SU-DHL-6 (cell line): ENCODE measurements at regions not wholly inside any gene's neighbourhood (a gene's known extent, or its start where the extent isn't known, plus 50 kb on each side); places are given as distances from the start of the nearest gene placed in this dataset.

Source experiments
- H2AFZ ChIP-seq: fragments of 200-600 bp; sonication (generic); 2 replicates; pipeline ENCODE4 v1.6.1; 2014; ENCODE audit warnings: low read depth, mild to moderate bottlenecking, moderate library complexity, mixed read lengths, antibody characterized with exemption, low read length; ENCODE audit not compliant: severe bottlenecking
- H3F3A ChIP-seq: fragments of 200-600 bp; shearing (Covaris generic); 2 replicates; pipeline ENCODE4 v1.6.0; 2016; ENCODE audit warnings: antibody characterized with exemption, mild to moderate bottlenecking; ENCODE audit not compliant: insufficient read depth
- H3K27ac ChIP-seq: fragments of 200-600 bp; sonication (generic); 2 replicates; pipeline ENCODE4 v1.5.1; 2016; ENCODE audit warnings: low read depth, mild to moderate bottlenecking, low read length, moderate library complexity, mixed read lengths
- H3K27me3 ChIP-seq: fragments of 200-600 bp; sonication (generic), shearing (Covaris generic); 2 replicates; pipeline ENCODE4 v1.6.0; 2014; ENCODE audit warnings: mild to moderate bottlenecking, low read length
- H3K36me3 ChIP-seq: fragments of 200-600 bp; sonication (generic); 2 replicates; pipeline ENCODE4 v1.6.1; 2014; ENCODE audit warnings: mild to moderate bottlenecking, low read length, mixed read lengths
- H3K4me2 ChIP-seq: fragments of 300-600, 200-600 bp; shearing (Covaris generic), sonication (generic); 2 replicates; pipeline ENCODE4 v1.6.0; 2014; ENCODE audit warnings: low read length, low read depth, mild to moderate bottlenecking; ENCODE audit not compliant: poor library complexity, severe bottlenecking
- H3K4me3 ChIP-seq: fragments of 200-600 bp; sonication (generic); 2 replicates; pipeline ENCODE4 v1.5.1; 2014; ENCODE audit warnings: antibody characterized with exemption, low read length, mild to moderate bottlenecking, mixed read lengths; ENCODE audit not compliant: insufficient read depth, poor library complexity, severe bottlenecking
- H3K79me2 ChIP-seq: fragments of 200-600 bp; sonication (generic); 2 replicates; pipeline ENCODE4 v1.6.1; 2014; ENCODE audit warnings: mild to moderate bottlenecking, low read length, moderate library complexity; ENCODE audit not compliant: insufficient read depth
- H3K9ac ChIP-seq: fragments of 200-600 bp; sonication (generic); 2 replicates; pipeline ENCODE4 v1.7.0; 2014; ENCODE audit warnings: mild to moderate bottlenecking, low read length
- H3K9me2 ChIP-seq: fragments of 200-600 bp; sonication (generic); replicated peaks from 2 replicates; pipeline ENCODE4 v1.6.1; 2014; ENCODE audit warnings: low read length; ENCODE audit not compliant: insufficient read depth
- H3K9me3 ChIP-seq: fragments of 200-600 bp; sonication (generic); 2 replicates; pipeline ENCODE4 v1.6.1; 2014; ENCODE audit warnings: low read length, mixed read lengths; ENCODE audit not compliant: insufficient read depth
- H4K20me1 ChIP-seq: fragments of 200-600 bp; sonication (generic); 2 replicates; pipeline ENCODE4 v1.6.1; 2014; ENCODE audit warnings: low read depth, mild to moderate bottlenecking, antibody characterized with exemption, low read length, moderate library complexity, mixed read lengths
- CTCF ChIP-seq: fragments of 200-600 bp; sonication (generic); IDR thresholded peaks from one replicate; pipeline ENCODE4 v1.5.1; 2017; ENCODE audit warnings: antibody characterized with exemption, mild to moderate bottlenecking, low read length, moderate library complexity; ENCODE audit not compliant: insufficient read depth, poor library complexity, severe bottlenecking
- EZH2phosphoT487 ChIP-seq: fragments of 200-600 bp; sonication (generic), shearing (Covaris generic); conservative IDR thresholded peaks from 2 replicates; pipeline ENCODE4 v1.6.1; 2018; ENCODE audit warnings: mild to moderate bottlenecking, antibody characterized with exemption, low read length, moderate library complexity, mixed read lengths

- no peak overlapping the region for H2AFZ ChIP-seq
- H3K4me2 ChIP-seq: no peak overlapping the region
- H3K27me3 ChIP-seq: no peaks in the 10 kb centered on the region
- H3K36me3 ChIP-seq: no peaks in the 10 kb centered on the region
- TF ChIP-seq EZH2phosphoT487 (no peak), CTCF (no peak)
- H3K79me2 ChIP-seq: no peaks in the 10 kb centered on the region
- H3K9me3 ChIP-seq: no peaks in the 10 kb centered on the region
- H3K4me3 ChIP-seq: no peak overlapping the region
- no peak overlapping the region for H3K27ac ChIP-seq
- H3K9me2 ChIP-seq: no peaks in the 10 kb centered on the region
- H4K20me1 ChIP-seq: no peaks in the 10 kb centered on the region
- H3F3A ChIP-seq: no peaks in the 10 kb centered on the region
- no peak overlapping the region for H3K9ac ChIP-seq
These were observed 866.8 kb upstream of the TENM4 start for GRCh38 chr11:80307676-80308075.

GRCh38 chr11:80297858-80298632, 857.2 kb upstream of the TENM4 start:
- Histone ChIP-seq H3K27ac (no peak overlapping the region), H4K20me1 (no peaks in the 10 kb centered on the region), H3K9me3 (no peaks in the 10 kb centered on the region), H3K36me3 (no peaks in the 10 kb centered on the region), H3K4me3 (no peak overlapping the region), H2AFZ (no peak overlapping the region), H3K9ac (no peak overlapping the region), H3K9me2 (no peaks in the 10 kb centered on the region), H3F3A (no peaks in the 10 kb centered on the region), H3K27me3 (no peaks in the 10 kb centered on the region), H3K79me2 (no peaks in the 10 kb centered on the region), H3K4me2 (no peak overlapping the region)
- TF ChIP-seq CTCF (no peak), EZH2phosphoT487 (no peak)

- TF ChIP-seq CTCF (no peak), EZH2phosphoT487 (no peak)
These were observed 852.5 kb upstream of the TENM4 start for GRCh38 chr11:80293293-80293692.

More at GRCh38 chr11:80293293-80293692, 852.5 kb upstream of the TENM4 start:
- no peaks in the 10 kb centered on the region for H3K79me2 ChIP-seq
- no peaks in the 10 kb centered on the region for H3K27me3 ChIP-seq
- no peaks in the 10 kb centered on the region for H4K20me1 ChIP-seq
- H3K27ac ChIP-seq: no peak overlapping the region
- H3K36me3 ChIP-seq: no peaks in the 10 kb centered on the region
- no peak overlapping the region for H3K9ac ChIP-seq
- no peak overlapping the region for H3K4me3 ChIP-seq
- H3F3A ChIP-seq: no peaks in the 10 kb centered on the region
- no peaks in the 10 kb centered on the region for H3K9me3 ChIP-seq
- no peaks in the 10 kb centered on the region for H3K9me2 ChIP-seq
- no peak overlapping the region for H2AFZ ChIP-seq
- H3K4me2 ChIP-seq: no peak overlapping the region
